Suprapubic skin (tissue), 4 donors: ENCODE measurements at regions not wholly inside any gene's neighbourhood (a gene's known extent, or its start where the extent isn't known, plus 50 kb on each side); places are given as distances from the start of the nearest gene placed in this dataset.

Source experiments
- DNase-seq, 2 donors: peaks; one replicate each; pipeline ENCODE4 v3.0.0-alpha.2; 2019; ENCODE audit warnings: low spot score in 2 of 2
- H3K27ac ChIP-seq: fragments of 200-600 bp; sonication (generic); one replicate; pipeline ENCODE4 v1.5.1; 2019
- H3K27me3 ChIP-seq: fragments of 200-600 bp; sonication (generic); one replicate; pipeline ENCODE4 v1.5.1; 2019
- H3K36me3 ChIP-seq: fragments of 200-600 bp; sonication (generic); one replicate; pipeline ENCODE4 v1.5.1; 2019
- H3K4me1 ChIP-seq: fragments of 200-600 bp; sonication (generic); one replicate; pipeline ENCODE4 v1.5.1; 2019
- H3K4me3 ChIP-seq: fragments of 200-600 bp; sonication (generic); one replicate; pipeline ENCODE4 v1.5.1; 2019; ENCODE audit warnings: mild to moderate bottlenecking
- H3K9me3 ChIP-seq: fragments of 200-600 bp; sonication (generic); one replicate; pipeline ENCODE4 v1.5.1; 2019
- EP300 ChIP-seq: sonication (generic); formaldehyde crosslinking; IDR thresholded peaks from one replicate; pipeline ENCODE4 v1.6.1; 2017; ENCODE audit warnings: antibody characterized with exemption
- POLR2A ChIP-seq, 2 donors: fragments of 450-650 bp; IDR thresholded peaks; one replicate each; pipeline ENCODE4 v1.6.1; 2017; ENCODE audit warnings: antibody characterized with exemption in 2 of 2, mild to moderate bottlenecking in 2 of 2, moderate library complexity in 2 of 2
- POLR2AphosphoS5 ChIP-seq, 3 donors: sonication (generic); formaldehyde crosslinking; IDR thresholded peaks; one replicate each; pipeline ENCODE4 v1.6.1; 2017; ENCODE audit warnings: antibody characterized with exemption in 3 of 3
- WGBS: methylation state at CpG from one replicate; pipeline ENCODE4 v1.1.5; 2018; 5-methylcytosine and 5-hydroxymethylcytosine counted together
- TF ChIP-seq, protein P1 (sequence below), 2 donors: fragments of 200-600 bp in 1 of 2; fragments of 450-650 bp in 1 of 2; sonication (generic) in 1 of 2; IDR thresholded peaks; one replicate each; pipeline ENCODE4 v1.5.1; 2016 to 2019; ENCODE audit warnings: antibody characterized with exemption in 2 of 2, mild to moderate bottlenecking in 1 of 2, moderate library complexity in 1 of 2

DNA sequence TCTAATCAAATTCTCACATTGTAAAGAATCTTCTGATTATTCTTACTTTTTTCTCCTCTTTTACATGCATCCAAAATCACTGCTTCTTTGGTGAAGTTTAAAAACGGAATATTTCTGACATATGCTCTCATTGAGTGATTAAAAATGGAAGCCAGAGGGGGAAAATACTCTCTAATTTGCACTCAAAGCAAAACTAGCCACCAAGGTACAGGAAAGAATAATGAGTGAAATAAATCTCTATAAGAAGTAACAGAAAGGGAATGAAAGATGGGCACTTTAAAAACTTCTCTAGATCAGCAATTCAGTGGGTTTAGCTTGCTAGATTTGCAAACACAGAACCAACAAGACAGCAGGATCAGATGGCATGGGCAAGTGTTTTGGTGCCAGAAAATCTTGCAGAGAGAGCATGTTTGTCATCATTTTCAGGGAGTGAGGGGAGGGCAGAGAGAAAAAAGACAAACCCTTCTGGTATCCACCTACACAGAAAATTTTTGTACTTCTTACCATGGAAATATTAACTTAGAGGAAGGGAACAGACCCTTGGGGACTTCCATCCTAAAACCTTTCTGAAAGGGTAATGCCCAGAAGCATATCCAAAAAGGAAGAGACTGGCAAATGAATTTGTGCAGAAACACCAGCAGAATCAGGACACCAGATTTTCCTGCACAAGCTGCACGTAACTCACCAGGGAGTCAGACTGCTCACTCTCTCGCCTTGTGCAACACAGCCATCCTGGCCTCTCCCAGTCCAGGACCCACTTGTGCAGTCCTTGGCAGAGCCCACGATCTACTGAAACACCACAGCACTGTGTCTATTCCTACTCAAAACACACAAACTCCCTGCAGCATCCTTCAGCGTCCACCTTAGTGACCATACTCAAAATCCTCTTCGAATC is 270.2 kb upstream of the PRDM1 start:
- Histone ChIP-seq H3K27me3 (no peaks in the 10 kb centered on the region), H3K27ac (no peak overlapping the region), H3K4me1 (peaks cover 16% of the 10 kb centered on the region), H3K36me3 (no peaks in the 10 kb centered on the region), H3K4me3 (no peak overlapping the region), H3K9me3 (no peaks in the 10 kb centered on the region)
- DNase-seq: no peak
- 71% methylated on average over 6 of the region's 6 CpGs for WGBS
- TF ChIP-seq, protein P1, sequence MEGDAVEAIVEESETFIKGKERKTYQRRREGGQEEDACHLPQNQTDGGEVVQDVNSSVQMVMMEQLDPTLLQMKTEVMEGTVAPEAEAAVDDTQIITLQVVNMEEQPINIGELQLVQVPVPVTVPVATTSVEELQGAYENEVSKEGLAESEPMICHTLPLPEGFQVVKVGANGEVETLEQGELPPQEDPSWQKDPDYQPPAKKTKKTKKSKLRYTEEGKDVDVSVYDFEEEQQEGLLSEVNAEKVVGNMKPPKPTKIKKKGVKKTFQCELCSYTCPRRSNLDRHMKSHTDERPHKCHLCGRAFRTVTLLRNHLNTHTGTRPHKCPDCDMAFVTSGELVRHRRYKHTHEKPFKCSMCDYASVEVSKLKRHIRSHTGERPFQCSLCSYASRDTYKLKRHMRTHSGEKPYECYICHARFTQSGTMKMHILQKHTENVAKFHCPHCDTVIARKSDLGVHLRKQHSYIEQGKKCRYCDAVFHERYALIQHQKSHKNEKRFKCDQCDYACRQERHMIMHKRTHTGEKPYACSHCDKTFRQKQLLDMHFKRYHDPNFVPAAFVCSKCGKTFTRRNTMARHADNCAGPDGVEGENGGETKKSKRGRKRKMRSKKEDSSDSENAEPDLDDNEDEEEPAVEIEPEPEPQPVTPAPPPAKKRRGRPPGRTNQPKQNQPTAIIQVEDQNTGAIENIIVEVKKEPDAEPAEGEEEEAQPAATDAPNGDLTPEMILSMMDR (IDR thresholded peaks at IDR 0.05): no peak
- TF ChIP-seq POLR2A (IDR thresholded peaks at IDR 0.05): no peak
- no peak for TF ChIP-seq EP300
- TF ChIP-seq POLR2AphosphoS5 (IDR thresholded peaks at IDR 0.05): no peak

GRCh38 chr6:105814745-105815536 is 271.2 kb upstream of the PRDM1 start:
- Histone ChIP-seq H3K4me1 (peaks cover 26% of the 10 kb centered on the region), H3K4me3 (no peak overlapping the region), H3K9me3 (no peaks in the 10 kb centered on the region), H3K36me3 (no peaks in the 10 kb centered on the region), H3K27ac (no peak overlapping the region), H3K27me3 (no peaks in the 10 kb centered on the region)
- DNase-seq: no peak
- TF ChIP-seq EP300 (no peak), POLR2AphosphoS5 (IDR thresholded peaks at IDR 0.05) (no peak), POLR2A (IDR thresholded peaks at IDR 0.05) (no peak)
- TF ChIP-seq, protein P1 (IDR thresholded peaks at IDR 0.05): no peak
- 95% methylated on average over 3 of the region's 3 CpGs for WGBS

DNA sequence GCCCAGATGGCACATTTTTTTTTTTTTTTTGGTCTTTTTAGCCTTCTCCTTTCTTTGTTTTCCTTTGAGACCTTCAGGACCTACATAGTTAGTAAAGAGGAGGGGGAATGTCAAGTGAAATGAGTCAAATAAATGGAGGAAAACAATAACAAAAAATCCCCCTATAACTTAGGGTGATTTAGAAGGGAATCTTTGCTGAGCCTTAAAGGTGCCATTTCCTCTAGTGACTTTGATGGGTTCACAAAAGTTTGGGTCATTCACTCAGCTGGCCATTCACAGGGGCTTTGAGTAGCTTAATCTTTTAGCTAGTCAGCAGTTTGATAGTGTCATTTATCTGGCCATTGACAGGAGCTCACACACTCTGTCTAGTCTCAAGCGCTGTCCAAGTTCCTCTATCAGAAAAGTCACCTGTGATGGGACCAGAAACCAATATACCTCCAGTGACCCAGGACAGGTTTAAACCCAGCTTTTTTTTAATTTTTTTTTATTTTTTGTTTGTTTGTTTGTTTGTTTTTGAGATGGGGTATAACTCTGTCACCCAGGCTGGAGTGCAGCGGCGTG is 275.1 kb upstream of the PRDM1 start:
- no peak for TF ChIP-seq EP300
- TF ChIP-seq, protein P1 (IDR thresholded peaks at IDR 0.05): no peak
- no peak for TF ChIP-seq POLR2A (IDR thresholded peaks at IDR 0.05)
- Histone ChIP-seq H3K27ac (no peak overlapping the region), H3K27me3 (no peaks in the 10 kb centered on the region), H3K9me3 (no peaks in the 10 kb centered on the region), H3K4me3 (no peak overlapping the region), H3K4me1 (peaks cover 18% of the 10 kb centered on the region), H3K36me3 (no peaks in the 10 kb centered on the region)
- 98% methylated on average over 3 of the region's 3 CpGs for WGBS
- DNase-seq: no peak

- 21% methylated on average over 4 of the region's 4 CpGs for WGBS
- Histone ChIP-seq H3K27ac (no peak overlapping the region), H3K9me3 (no peaks in the 10 kb centered on the region), H3K36me3 (no peaks in the 10 kb centered on the region), H3K4me1 (peaks cover 18% of the 10 kb centered on the region), H3K27me3 (no peaks in the 10 kb centered on the region), H3K4me3 (no peak overlapping the region)
- DNase-seq: peak in 1 of 2 donors; percentile 71
- TF ChIP-seq POLR2A (IDR thresholded peaks at IDR 0.05) (no peak), EP300 (no peak), POLR2AphosphoS5 (IDR thresholded peaks at IDR 0.05) (no peak)
- TF ChIP-seq, protein P1 (IDR thresholded peaks at IDR 0.05): no peak
Observed at GRCh38 chr6:105810105-105810921, 275.8 kb upstream of the PRDM1 start.
